ENCODE measurements at regions not wholly inside any gene's neighbourhood (a gene's known extent, or its start where the extent isn't known, plus 50 kb on each side); places are given as distances from the start of the nearest gene placed in this dataset.
A peak's percentile ranks its signal among the peaks of the same experiment; 100 is the strongest.

DNA sequence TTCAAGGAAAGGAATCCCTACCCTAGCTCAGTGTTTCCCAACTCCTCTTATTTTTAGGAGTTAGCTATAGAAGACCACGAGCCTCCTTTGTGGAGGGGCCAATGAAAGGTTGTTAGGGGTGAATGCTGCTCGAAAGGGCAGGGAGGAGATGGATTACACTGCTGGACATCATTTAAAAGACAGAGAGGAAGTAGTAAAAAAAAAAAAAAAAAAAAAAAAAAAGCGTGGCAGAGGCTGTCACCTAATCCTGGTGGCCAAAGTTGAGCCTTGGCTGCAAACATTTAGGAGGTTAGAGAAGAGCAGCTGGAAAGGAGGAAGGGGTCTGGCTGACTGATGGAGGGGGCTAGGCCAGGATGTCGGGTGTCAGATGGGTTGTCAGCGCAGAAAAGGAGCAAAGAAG lies 139.0 kb upstream of the KLF7 start:
- H3K36me3 ChIP-seq (replicated peaks; ENCODE audit: insufficient read depth, low read depth) = no peaks in the 10 kb centered on the region
- H3K9me3 ChIP-seq (ENCODE audit: low read depth) = no peaks in the 10 kb centered on the region
- H3K4me1 ChIP-seq (ENCODE audit: insufficient read depth) = no peaks in the 10 kb centered on the region
- no peaks in the 10 kb centered on the region for H3K27me3 ChIP-seq
- no peak overlapping the region for H3K4me3 ChIP-seq
- whole genome bisulfite sequencing (ENCODE audit: low lambda C conversion rate, missing lambda C conversion rate) = 80% methylated on average over 5 of the region's 5 CpGs
- no peak overlapping the region for H2AFZ ChIP-seq
- H3K9me2 ChIP-seq (replicated peaks; ENCODE audit: insufficient read depth) = no peaks in the 10 kb centered on the region
- no peak overlapping the region for H3K27ac ChIP-seq
- no peaks in the 10 kb centered on the region for H3K79me2 ChIP-seq
- no peak overlapping the region for H3K4me2 ChIP-seq
- TF ChIP-seq, protein P1, sequence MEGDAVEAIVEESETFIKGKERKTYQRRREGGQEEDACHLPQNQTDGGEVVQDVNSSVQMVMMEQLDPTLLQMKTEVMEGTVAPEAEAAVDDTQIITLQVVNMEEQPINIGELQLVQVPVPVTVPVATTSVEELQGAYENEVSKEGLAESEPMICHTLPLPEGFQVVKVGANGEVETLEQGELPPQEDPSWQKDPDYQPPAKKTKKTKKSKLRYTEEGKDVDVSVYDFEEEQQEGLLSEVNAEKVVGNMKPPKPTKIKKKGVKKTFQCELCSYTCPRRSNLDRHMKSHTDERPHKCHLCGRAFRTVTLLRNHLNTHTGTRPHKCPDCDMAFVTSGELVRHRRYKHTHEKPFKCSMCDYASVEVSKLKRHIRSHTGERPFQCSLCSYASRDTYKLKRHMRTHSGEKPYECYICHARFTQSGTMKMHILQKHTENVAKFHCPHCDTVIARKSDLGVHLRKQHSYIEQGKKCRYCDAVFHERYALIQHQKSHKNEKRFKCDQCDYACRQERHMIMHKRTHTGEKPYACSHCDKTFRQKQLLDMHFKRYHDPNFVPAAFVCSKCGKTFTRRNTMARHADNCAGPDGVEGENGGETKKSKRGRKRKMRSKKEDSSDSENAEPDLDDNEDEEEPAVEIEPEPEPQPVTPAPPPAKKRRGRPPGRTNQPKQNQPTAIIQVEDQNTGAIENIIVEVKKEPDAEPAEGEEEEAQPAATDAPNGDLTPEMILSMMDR (IDR thresholded peaks at IDR 0.05; ENCODE audit: poor library complexity) = no peak
- TF ChIP-seq EZH2 (IDR thresholded peaks at IDR 0.05; ENCODE audit: borderline replicate concordance) (no peak), EZH2phosphoT487 (IDR thresholded peaks at IDR 0.05; ENCODE audit: low read depth, severe bottlenecking, unreplicated experiment) (no peak)
- DNase-seq (ENCODE audit: low spot score) = no peak
- H4K20me1 ChIP-seq (ENCODE audit: insufficient read depth, poor library complexity, severe bottlenecking) = no peaks in the 10 kb centered on the region

GRCh38 chr2:207308519-207309224 lies 142.9 kb upstream of the KLF7 start:
- no peaks in the 10 kb centered on the region for H3K27me3 ChIP-seq
- no peak overlapping the region for H3K4me2 ChIP-seq
- H2AFZ ChIP-seq = no peak overlapping the region
- H3K27ac ChIP-seq = no peak overlapping the region
- WGBS (ENCODE audit: low lambda C conversion rate, missing lambda C conversion rate) = 96% methylated on average over 3 of the region's 3 CpGs
- peaks cover 3% of the 10 kb centered on the region for H3K4me1 ChIP-seq (ENCODE audit: insufficient read depth)
- no peaks in the 10 kb centered on the region for H3K9me2 ChIP-seq (replicated peaks; ENCODE audit: insufficient read depth)
- no peaks in the 10 kb centered on the region for H3K79me2 ChIP-seq
- H3K9me3 ChIP-seq (ENCODE audit: low read depth) = no peaks in the 10 kb centered on the region
- no peak for DNase-seq (ENCODE audit: low spot score)
- H3K36me3 ChIP-seq (replicated peaks; ENCODE audit: insufficient read depth, low read depth) = no peaks in the 10 kb centered on the region
- no peak overlapping the region for H3K4me3 ChIP-seq
- TF ChIP-seq EZH2phosphoT487 (IDR thresholded peaks at IDR 0.05; ENCODE audit: low read depth, severe bottlenecking, unreplicated experiment) (no peak), EZH2 (IDR thresholded peaks at IDR 0.05; ENCODE audit: borderline replicate concordance) (no peak)
- TF ChIP-seq, protein P1 (IDR thresholded peaks at IDR 0.05; ENCODE audit: poor library complexity) = no peak
- no peaks in the 10 kb centered on the region for H4K20me1 ChIP-seq (ENCODE audit: insufficient read depth, poor library complexity, severe bottlenecking)

DNA sequence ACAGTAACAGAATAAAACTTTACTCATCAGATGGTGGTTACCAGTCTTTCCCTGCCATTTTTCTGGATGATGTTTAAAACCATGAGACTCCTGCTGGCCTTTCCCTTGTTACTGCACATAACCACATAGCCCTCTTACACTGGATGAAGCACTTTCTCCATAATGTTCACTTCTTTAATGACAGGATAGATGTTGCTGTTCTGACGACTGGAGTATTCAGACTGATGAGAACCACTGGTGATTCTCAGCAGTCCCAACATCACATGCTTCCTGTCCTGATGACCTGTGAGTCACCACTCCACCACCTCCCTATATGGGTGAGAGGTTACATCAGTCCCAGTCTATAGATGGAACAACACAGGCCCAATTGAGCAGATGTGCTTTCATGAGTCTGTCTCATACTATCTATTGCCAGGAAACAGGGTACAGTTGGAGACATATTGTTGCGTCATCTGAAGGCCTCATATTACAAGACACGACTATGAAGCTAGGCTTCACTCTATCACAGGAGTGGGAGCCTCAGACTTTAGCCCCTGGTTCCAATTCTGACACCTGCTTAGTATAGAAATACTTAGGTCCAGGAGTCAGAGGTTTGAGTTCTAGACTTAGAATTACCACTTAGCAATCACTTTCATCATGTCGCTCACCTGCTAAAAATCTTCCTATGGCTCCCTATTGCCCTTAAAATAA lies 145.7 kb upstream of the KLF7 start:
- TF ChIP-seq, protein P1 (IDR thresholded peaks at IDR 0.05; ENCODE audit: poor library complexity) = peak; percentile 20
- TF ChIP-seq EZH2 (IDR thresholded peaks at IDR 0.05; ENCODE audit: borderline replicate concordance) (no peak), EZH2phosphoT487 (IDR thresholded peaks at IDR 0.05; ENCODE audit: low read depth, severe bottlenecking, unreplicated experiment) (no peak)
- H3K27me3 ChIP-seq = no peaks in the 10 kb centered on the region
- H3K4me2 ChIP-seq = no peak overlapping the region
- peak; percentile 73 for DNase-seq (ENCODE audit: low spot score)
- H3K79me2 ChIP-seq = no peaks in the 10 kb centered on the region
- H3K4me1 ChIP-seq (ENCODE audit: insufficient read depth) = peaks cover 3% of the 10 kb centered on the region
- H3K27ac ChIP-seq = peak overlapping the region; percentile 38
- no peaks in the 10 kb centered on the region for H4K20me1 ChIP-seq (ENCODE audit: insufficient read depth, poor library complexity, severe bottlenecking)
- no peak overlapping the region for H3K4me3 ChIP-seq
- no peaks in the 10 kb centered on the region for H3K9me2 ChIP-seq (replicated peaks; ENCODE audit: insufficient read depth)
- no peaks in the 10 kb centered on the region for H3K36me3 ChIP-seq (replicated peaks; ENCODE audit: insufficient read depth, low read depth)
- WGBS (ENCODE audit: low lambda C conversion rate, missing lambda C conversion rate) = 54% methylated on average over 4 of the region's 4 CpGs
- no peak overlapping the region for H2AFZ ChIP-seq
- no peaks in the 10 kb centered on the region for H3K9me3 ChIP-seq (ENCODE audit: low read depth)
